SKM-1 (cell line): ENCODE measurements at regions not wholly inside any gene's neighbourhood (a gene's known extent, or its start where the extent isn't known, plus 50 kb on each side); places are given as distances from the start of the nearest gene placed in this dataset.

Source experiments
- DNase-seq: peaks from one replicate; lab custom pipeline; 2025; ENCODE audit not compliant: unreplicated experiment; lab: John Stamatoyannopoulos, UW

GRCh38 chr10:3471927-3472286 lies 299.3 kb upstream of the PITRM1 start:
- no peak for DNase-seq

DNA sequence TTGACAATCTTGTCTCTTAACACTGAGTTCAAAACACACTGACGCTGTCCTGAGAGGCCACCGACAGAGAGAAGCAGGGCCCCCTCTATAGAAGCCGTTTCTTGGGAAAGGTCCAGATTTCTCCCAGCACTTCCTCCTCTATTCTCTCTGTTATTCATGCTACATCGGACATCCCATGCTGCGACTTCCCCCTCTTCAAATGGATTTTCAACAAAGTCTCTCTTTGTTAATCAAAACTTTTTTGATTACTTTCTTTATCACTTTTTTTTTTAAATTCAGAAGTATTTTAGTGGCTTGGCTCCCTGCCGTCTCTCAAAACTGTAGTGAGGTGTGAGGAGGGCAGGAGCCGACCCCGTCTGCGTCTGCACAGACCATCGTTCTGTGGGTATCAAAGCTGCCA lies 298.9 kb upstream of the PITRM1 start:
- DNase-seq: no peak

DNA sequence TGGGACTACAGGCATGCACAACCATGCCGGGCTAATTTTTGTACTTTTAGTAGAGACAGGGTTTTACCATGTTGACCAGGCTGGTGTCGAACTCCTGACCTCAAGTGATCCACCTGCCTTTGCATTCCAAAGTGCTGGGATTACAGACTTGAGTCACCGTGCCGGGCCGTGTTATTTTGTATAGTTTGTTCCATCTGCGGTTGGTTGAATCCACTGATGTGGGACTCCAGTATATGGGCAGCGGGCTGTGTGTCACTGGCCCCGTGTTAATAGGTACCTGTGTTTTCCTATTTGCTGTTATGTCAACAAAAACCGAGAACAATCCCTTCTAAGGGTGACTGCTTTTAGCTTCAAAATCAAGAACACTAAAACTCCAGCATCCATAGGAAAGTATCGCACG lies 297.6 kb upstream of the PITRM1 start:
- DNase-seq: no peak

- no peak for DNase-seq
Observed at GRCh38 chr10:3469639-3470020, 297.0 kb upstream of the PITRM1 start.

- DNase-seq: peak; percentile 24
Observed at GRCh38 chr10:3468919-3469638, 296.5 kb upstream of the PITRM1 start.

DNA sequence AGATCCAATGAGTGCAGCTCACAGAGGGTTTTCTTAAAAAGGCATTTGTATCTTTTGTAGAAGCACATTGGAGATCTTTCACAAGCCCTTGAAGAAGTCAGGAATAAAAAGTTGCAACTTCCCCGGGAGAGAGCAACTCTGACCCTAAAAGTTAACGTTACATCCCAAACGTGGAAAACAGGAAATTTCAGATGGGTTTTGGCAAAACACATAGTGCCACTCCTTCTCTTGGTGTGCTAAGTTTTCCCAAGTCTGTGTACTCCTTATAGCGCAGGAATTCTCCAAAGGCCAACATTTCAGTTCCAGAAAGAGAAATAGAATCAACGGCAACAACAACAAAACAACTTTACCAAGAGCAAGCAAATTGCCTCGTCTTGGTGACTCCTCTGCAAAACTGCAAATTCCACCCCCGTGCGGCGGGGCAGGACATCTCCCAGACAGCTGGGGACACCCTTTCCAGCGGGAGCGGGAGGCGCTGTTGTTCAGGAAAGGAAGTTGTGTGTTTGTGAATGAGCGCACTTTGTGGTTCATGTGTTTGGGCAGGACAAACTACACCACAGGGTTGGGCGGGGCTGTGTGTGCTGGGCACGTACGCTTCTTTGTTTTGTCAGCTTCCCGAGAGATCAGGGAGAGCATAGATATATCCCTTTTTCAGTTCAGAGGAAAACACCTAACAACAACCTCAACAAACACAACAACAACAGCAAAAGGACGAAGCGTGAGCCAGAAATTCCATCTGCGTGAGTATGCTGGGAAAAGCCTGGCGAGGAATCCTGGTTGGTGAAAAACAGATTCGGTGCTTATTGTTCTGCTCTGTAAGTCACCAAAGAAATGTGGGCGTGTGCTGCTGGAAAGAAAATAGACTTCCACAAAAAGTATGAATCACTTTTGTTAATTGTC lies 294.7 kb upstream of the PITRM1 start:
- DNase-seq: no peak

- no peak for DNase-seq
Observed at GRCh38 chr10:3465406-3465891, 292.9 kb upstream of the PITRM1 start.

DNA sequence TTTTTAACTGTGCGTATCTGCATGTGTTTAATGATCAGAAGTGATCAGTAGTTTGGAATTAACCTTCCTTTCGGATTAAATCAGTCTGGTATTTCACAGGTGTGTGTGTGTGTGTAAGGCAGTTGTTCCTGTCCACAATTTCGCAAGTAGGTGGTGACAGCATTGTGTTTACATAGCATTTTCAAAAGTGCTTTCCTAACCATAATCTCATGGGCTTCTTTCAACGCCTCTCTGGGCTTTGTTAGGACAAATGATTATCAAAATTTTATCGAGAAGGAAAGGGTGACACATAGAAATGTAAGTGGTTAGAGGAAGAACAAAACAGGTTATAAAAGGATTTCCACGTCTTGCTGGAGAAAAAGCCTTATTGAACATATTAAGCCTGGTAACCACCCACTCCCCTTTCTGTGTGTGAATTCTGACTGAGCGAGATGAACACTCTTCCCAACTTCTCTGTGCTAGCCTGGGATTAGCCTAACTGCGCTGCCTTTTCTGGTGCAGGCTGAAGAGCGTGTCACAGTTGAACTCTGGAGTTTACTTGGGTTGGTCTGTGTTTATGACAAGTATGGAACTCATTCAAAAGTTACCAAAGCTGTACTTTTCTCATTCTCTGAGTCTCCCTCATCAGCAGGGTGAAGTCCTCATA lies 292.3 kb upstream of the PITRM1 start:
- DNase-seq: no peak

- no peak for DNase-seq
Observed at GRCh38 chr10:3460420-3461128, 288.0 kb upstream of the PITRM1 start.

DNA sequence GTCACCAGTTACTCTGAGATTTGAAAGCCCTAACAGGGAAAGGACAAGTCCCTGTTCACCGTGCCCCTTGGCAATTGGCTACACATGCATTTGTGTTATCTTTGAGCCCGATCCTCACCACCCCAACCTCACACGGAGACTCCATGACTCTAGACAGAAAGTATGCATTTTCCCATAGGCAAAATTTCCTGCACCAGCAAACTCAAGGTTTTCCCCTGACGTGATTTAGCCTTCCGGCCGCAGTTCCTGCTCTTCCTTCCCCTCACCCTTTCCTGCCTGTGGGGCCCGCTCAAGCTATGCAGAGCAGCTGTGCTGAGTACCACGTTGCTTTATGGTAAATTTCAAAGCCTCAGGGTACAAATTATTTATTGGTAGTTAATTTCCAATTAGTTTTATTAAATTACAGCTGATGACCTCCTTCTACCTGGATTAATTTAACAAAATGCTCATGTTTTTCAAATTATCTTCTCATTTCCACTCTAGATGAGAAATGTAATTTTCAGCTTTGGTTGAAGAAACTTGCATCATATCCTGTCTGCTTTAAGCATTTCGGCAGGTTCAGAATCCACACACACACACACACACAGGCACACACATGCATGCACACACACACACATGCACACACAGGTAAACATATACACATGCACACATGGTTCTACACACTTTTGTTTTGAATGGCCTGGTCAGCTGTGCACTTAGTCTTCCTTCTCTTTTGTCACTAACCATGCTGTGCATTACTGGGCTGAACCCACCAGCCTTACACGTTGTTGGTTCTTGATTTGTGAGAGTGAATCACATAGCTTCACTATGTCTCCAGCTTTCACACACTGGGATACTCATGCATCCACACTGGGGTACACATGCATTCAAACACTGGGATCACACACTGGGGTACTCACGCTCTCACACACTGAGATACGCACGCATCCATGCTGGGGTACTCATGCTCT lies 283.1 kb upstream of the PITRM1 start:
- DNase-seq: no peak

GRCh38 chr10:3452683-3453361 lies 280.2 kb upstream of the PITRM1 start:
- no peak for DNase-seq

GRCh38 chr10:3452173-3452626 lies 279.6 kb upstream of the PITRM1 start:
- no peak for DNase-seq

GRCh38 chr10:3451516-3452172 lies 279.1 kb upstream of the PITRM1 start:
- no peak for DNase-seq

DNA sequence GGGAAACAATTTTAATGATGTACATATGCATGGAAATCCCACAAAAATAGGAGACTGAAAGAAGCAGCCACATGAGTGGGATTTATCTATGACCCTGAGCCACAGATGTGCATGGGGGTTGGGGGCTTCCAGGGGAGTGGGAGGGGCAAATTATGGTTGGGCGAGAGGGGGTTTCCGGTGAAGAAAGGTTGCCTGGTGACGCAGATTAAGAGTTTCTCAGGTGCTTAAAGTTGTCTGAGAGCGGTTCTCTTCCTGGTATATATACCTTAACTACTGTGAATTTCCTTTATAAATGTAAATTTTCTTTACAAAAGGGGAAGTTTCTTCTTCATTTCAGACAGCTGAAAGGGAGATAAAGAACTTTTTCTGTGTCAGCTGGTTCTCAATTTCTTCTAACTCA lies 273.6 kb upstream of the PITRM1 start:
- no peak for DNase-seq

DNA sequence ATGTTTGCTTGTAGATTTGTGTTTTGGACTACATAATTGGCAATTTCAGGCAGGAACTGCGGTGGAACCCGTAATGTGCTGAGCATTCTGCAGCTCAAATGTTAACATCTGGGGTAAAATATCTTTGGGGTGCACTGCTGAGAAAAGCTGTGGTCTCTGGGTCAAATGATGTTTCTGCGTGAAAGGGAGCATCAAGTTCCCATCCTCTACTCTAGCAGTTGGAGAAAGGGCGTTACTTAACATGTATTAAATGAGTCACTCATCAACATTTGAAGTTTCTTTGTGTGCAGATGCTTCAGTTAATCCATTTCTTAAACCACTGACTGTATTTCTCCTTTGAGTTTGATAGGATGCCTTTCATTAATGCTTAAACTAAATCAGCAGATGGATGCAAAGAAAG lies 273.1 kb upstream of the PITRM1 start:
- no peak for DNase-seq

DNA sequence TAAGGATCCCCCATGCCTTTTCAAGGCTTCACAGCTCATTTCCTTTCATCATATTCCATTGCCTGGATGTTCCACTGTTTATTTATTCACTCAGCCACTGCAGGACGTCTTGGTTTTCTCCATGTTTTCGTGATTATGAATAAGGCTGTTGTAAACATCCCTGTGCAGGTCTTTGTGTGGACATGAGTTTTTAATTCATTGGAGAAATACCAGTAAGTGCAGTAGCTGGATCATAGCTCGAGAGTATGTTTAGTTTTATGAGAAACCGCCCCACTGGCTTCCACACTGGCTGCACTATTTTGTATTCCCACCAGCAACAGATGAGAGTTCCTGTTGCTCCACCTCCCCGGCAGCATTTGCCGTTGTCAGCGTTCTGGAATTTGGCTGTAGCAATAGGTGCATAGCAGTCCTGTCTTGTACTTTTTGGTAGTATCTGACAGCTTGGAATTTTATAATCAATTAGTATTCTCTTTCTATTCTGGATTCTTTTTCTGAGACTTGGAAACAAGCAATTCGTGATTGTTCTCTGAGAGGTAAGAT lies 269.9 kb upstream of the PITRM1 start:
- no peak for DNase-seq

DNA sequence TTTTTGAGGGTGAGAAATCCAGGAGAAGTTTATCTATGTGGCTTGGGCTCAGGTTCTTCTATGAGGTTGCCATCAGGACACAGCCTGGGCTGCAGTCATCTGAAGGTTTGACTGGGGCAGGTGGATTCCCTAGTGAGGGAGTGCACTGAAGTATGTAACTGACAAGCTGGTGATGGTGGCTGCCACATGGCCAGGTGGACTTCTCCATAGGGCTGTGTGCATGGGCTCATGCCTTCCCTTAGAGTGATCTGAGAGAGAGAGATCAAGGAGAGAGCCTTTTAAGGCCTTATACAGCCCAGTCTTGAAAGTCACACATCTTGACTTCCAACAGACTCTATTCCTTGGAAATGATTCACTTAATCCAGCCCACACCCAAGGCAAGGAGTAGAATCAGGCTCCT lies 266.6 kb upstream of the PITRM1 start:
- DNase-seq: no peak

DNA sequence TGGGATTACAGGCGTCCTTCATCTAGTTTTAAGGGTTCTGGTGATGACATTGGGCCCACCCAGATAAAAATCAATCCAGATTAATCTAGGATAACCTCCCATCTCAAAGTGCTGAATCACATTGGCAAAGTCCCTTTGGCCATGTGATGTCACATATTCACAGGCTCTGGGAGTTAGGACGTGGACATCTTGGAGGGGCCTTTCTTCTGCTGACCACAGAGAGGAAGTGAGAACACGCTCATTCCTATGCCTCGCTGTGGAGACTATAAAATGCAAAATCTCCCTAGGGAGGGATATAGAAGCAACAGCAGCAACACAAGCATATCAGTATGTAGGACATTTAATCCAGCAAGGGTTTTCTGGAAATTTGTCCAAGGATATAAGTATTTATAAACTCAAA lies 266.0 kb upstream of the PITRM1 start:
- DNase-seq: no peak

- no peak for DNase-seq
Observed at GRCh38 chr10:3435671-3436070, 263.1 kb upstream of the PITRM1 start.
